Large intestine (tissue), 3 donors: ENCODE measurements at regions not wholly inside any gene's neighbourhood (a gene's known extent, or its start where the extent isn't known, plus 50 kb on each side); places are given as distances from the start of the nearest gene placed in this dataset.

Experiments
- DNase-seq, 2 donors: peaks; one replicate each; pipeline versions ENCODE4 v3.0.0 to v3.0.0-alpha.2; 2013
- H3K27ac ChIP-seq: one replicate; pipeline ENCODE4 v1.5.1; 2013; ENCODE audit warnings: low read length
- H3K27me3 ChIP-seq: 2 replicates; pipeline ENCODE4 v1.6.1; 2013; ENCODE audit warnings: low read length; ENCODE audit not compliant: control insufficient read depth, insufficient read depth
- H3K36me3 ChIP-seq: 2 replicates; pipeline ENCODE4 v1.6.1; 2013; ENCODE audit warnings: low read length; ENCODE audit not compliant: control insufficient read depth, insufficient read depth
- H3K4me1 ChIP-seq: one replicate; pipeline ENCODE4 v1.6.1; 2013; ENCODE audit warnings: low read length; ENCODE audit not compliant: control insufficient read depth, insufficient read depth
- H3K4me3 ChIP-seq: one replicate; pipeline ENCODE4 v1.5.1; 2013; ENCODE audit warnings: low read length
- H3K9me3 ChIP-seq: one replicate; pipeline ENCODE4 v1.6.1; 2013; ENCODE audit warnings: mild to moderate bottlenecking, low read depth, low read length, moderate library complexity; ENCODE audit not compliant: control insufficient read depth
- WGBS: methylation state at CpG from one replicate; pipeline ENCODE4 v1.1.5; 2013; ENCODE audit warnings: low lambda C conversion rate; ENCODE audit not compliant: insufficient coverage; 5-methylcytosine and 5-hydroxymethylcytosine counted together

GRCh38 chr21:22855581-22855980 lies 1857.4 kb downstream of the NCAM2 start:
- Histone ChIP-seq H3K27ac (no peak overlapping the region), H3K4me1 (no peaks in the 10 kb centered on the region), H3K4me3 (no peak overlapping the region), H3K27me3 (no peaks in the 10 kb centered on the region), H3K36me3 (no peaks in the 10 kb centered on the region), H3K9me3 (no peaks in the 10 kb centered on the region)
- DNase-seq = no peak
- 83% methylated on average over 1 of the region's 1 CpG for WGBS

GRCh38 chr21:22871692-22872091 lies 1873.5 kb downstream of the NCAM2 start:
- Histone ChIP-seq H3K4me1 (no peaks in the 10 kb centered on the region), H3K27ac (no peak overlapping the region), H3K4me3 (no peak overlapping the region), H3K27me3 (no peaks in the 10 kb centered on the region), H3K9me3 (peaks cover 3% of the 10 kb centered on the region), H3K36me3 (no peaks in the 10 kb centered on the region)
- DNase-seq = no peak
- WGBS = no CpG with 5 or more reads among the region's 4 CpGs

- no peak overlapping the region for H3K27ac ChIP-seq
- DNase-seq = no peak
- no CpG with 5 or more reads among the region's 1 CpG for WGBS
- H3K9me3 ChIP-seq = no peaks in the 10 kb centered on the region
- H3K4me3 ChIP-seq = no peak overlapping the region
- no peaks in the 10 kb centered on the region for H3K36me3 ChIP-seq
- no peaks in the 10 kb centered on the region for H3K4me1 ChIP-seq
- H3K27me3 ChIP-seq = no peaks in the 10 kb centered on the region
Observed at GRCh38 chr21:22880573-22880972, 1882.4 kb downstream of the NCAM2 start.

- Histone ChIP-seq H3K27me3 (no peaks in the 10 kb centered on the region), H3K9me3 (no peaks in the 10 kb centered on the region), H3K4me1 (no peaks in the 10 kb centered on the region), H3K27ac (no peak overlapping the region), H3K4me3 (no peak overlapping the region), H3K36me3 (no peaks in the 10 kb centered on the region)
- no peak for DNase-seq
- WGBS = 51% methylated on average over 2 of the region's 4 CpGs
Observed at GRCh38 chr21:22881131-22881530, 1882.9 kb downstream of the NCAM2 start.

GRCh38 chr21:22885079-22885478 lies 1886.9 kb downstream of the NCAM2 start:
- Histone ChIP-seq H3K4me1 (no peaks in the 10 kb centered on the region), H3K27me3 (no peaks in the 10 kb centered on the region), H3K27ac (no peak overlapping the region), H3K9me3 (no peaks in the 10 kb centered on the region), H3K36me3 (no peaks in the 10 kb centered on the region), H3K4me3 (no peak overlapping the region)
- 100% methylated on average over 1 of the region's 4 CpGs for WGBS
- DNase-seq = no peak

GRCh38 chr21:22885614-22886013 lies 1887.4 kb downstream of the NCAM2 start:
- DNase-seq = no peak
- Histone ChIP-seq H3K36me3 (no peaks in the 10 kb centered on the region), H3K27me3 (no peaks in the 10 kb centered on the region), H3K27ac (no peak overlapping the region), H3K4me3 (no peak overlapping the region), H3K9me3 (no peaks in the 10 kb centered on the region), H3K4me1 (no peaks in the 10 kb centered on the region)

GRCh38 chr21:22889445-22889844 lies 1891.2 kb downstream of the NCAM2 start:
- no peaks in the 10 kb centered on the region for H3K27me3 ChIP-seq
- H3K27ac ChIP-seq = no peak overlapping the region
- H3K9me3 ChIP-seq = no peaks in the 10 kb centered on the region
- H3K4me3 ChIP-seq = no peak overlapping the region
- no peaks in the 10 kb centered on the region for H3K4me1 ChIP-seq
- no peaks in the 10 kb centered on the region for H3K36me3 ChIP-seq
- 67% methylated on average over 1 of the region's 2 CpGs for WGBS
- DNase-seq = no peak

GRCh38 chr21:22890656-22891055 lies 1892.4 kb downstream of the NCAM2 start:
- DNase-seq = no peak
- Histone ChIP-seq H3K36me3 (no peaks in the 10 kb centered on the region), H3K27ac (no peak overlapping the region), H3K9me3 (no peaks in the 10 kb centered on the region), H3K27me3 (no peaks in the 10 kb centered on the region), H3K4me3 (no peak overlapping the region), H3K4me1 (no peaks in the 10 kb centered on the region)
- WGBS = 100% methylated on average over 1 of the region's 2 CpGs

- no peak for DNase-seq
- WGBS = 40% methylated on average over 1 of the region's 2 CpGs
- Histone ChIP-seq H3K27ac (no peak overlapping the region), H3K4me3 (no peak overlapping the region), H3K9me3 (no peaks in the 10 kb centered on the region), H3K36me3 (no peaks in the 10 kb centered on the region), H3K4me1 (no peaks in the 10 kb centered on the region), H3K27me3 (no peaks in the 10 kb centered on the region)
Observed at GRCh38 chr21:22892028-22892427, 1893.8 kb downstream of the NCAM2 start.

- 83% methylated on average over 1 of the region's 1 CpG for WGBS
- no peak overlapping the region for H3K4me3 ChIP-seq
- H3K27ac ChIP-seq = no peak overlapping the region
- no peaks in the 10 kb centered on the region for H3K4me1 ChIP-seq
- H3K27me3 ChIP-seq = no peaks in the 10 kb centered on the region
- DNase-seq = no peak
- no peaks in the 10 kb centered on the region for H3K36me3 ChIP-seq
- no peaks in the 10 kb centered on the region for H3K9me3 ChIP-seq
Observed at GRCh38 chr21:22892740-22893139, 1894.5 kb downstream of the NCAM2 start.

- Histone ChIP-seq H3K9me3 (no peaks in the 10 kb centered on the region), H3K4me1 (no peaks in the 10 kb centered on the region), H3K4me3 (no peak overlapping the region), H3K27me3 (no peaks in the 10 kb centered on the region), H3K36me3 (no peaks in the 10 kb centered on the region), H3K27ac (no peak overlapping the region)
- no peak for DNase-seq
- WGBS = 100% methylated on average over 2 of the region's 5 CpGs
Observed at GRCh38 chr21:22898051-22898665, 1899.9 kb downstream of the NCAM2 start.
